Thyroid gland (tissue), 4 donors: ENCODE measurements at regions not wholly inside any gene's neighbourhood (a gene's known extent, or its start where the extent isn't known, plus 50 kb on each side); places are given as distances from the start of the nearest gene placed in this dataset.

ENCODE experiments used
- CTCF ChIP-seq, 6 experiments: fragments of 200-600 bp in 3 of 6; fragments of 450-650 bp in 3 of 6; sonication (generic) in 3 of 6; IDR thresholded peaks; one replicate each; pipeline ENCODE4 v1.5.1; 2016 to 2019; ENCODE audit warnings: antibody characterized with exemption in 6 of 6, mild to moderate bottlenecking in 2 of 6, inconsistent platforms in 1 of 6, moderate library complexity in 1 of 6
- POLR2A ChIP-seq, 2 donors: fragments of 450-650 bp; IDR thresholded peaks; one replicate each; pipeline ENCODE4 v1.6.1; 2017; ENCODE audit warnings: antibody characterized with exemption in 2 of 2, mild to moderate bottlenecking in 2 of 2, moderate library complexity in 1 of 2

DNA sequence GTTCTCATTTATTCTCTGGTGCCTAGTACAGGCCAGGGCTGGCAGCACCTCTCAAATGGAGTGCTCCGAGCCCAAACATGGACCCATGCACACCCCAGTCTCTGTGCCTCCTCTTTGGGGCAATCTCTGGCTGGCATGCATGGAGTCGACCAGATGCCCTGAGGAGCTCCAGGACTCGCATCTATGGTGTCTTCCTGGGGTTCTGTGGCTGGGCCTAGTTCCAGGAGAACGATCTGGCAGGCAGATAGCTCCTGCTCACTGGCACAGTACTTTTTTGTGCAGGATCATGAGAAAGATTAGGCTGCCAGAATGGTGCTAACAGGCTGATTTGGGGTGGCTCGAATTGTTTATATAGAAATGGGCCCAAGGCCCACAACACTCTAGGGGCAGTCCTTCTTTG lies 72.0 kb upstream of the PJA1 start:
- TF ChIP-seq POLR2A (IDR thresholded peaks at IDR 0.05) (no peak), CTCF (IDR thresholded peaks at IDR 0.05) (no peak)
